ENCODE measurements at regions not wholly inside any gene's neighbourhood (a gene's known extent, or its start where the extent isn't known, plus 50 kb on each side); places are given as distances from the start of the nearest gene placed in this dataset.

GRCh38 chr11:39569789-39570188, 1889.7 kb downstream of the LRRC4C start:
- TF ChIP-seq CTCF (IDR thresholded peaks at IDR 0.05): no peak
- TF ChIP-seq EZH2phosphoT487 (IDR thresholded peaks at IDR 0.05): no peak

All from neural progenitor cell (in vitro differentiated cells).